ENCODE measurements at regions not wholly inside any gene's neighbourhood (a gene's known extent, or its start where the extent isn't known, plus 50 kb on each side); places are given as distances from the start of the nearest gene placed in this dataset.

- TF ChIP-seq CTCF (IDR thresholded peaks at IDR 0.05): no peak
- no peak for TF ChIP-seq EZH2 (IDR thresholded peaks at IDR 0.05)
- TF ChIP-seq EZH2phosphoT487 (IDR thresholded peaks at IDR 0.05): no peak
These were observed 368.6 kb downstream of the CTTN start for GRCh38 chr11:70766901-70767300.

Data from neural progenitor cell (in vitro differentiated cells).